ENCODE measurements at regions not wholly inside any gene's neighbourhood (a gene's known extent, or its start where the extent isn't known, plus 50 kb on each side); places are given as distances from the start of the nearest gene placed in this dataset.

GRCh38 chr15:66894986-66895780 is 170.2 kb upstream of the SMAD3 start:
- DNase-seq (ENCODE audit: low read depth), result no peak
- no peak for TF ChIP-seq CTCF (IDR thresholded peaks at IDR 0.05; ENCODE audit: insufficient read depth, low read depth, low read length)
- H3K4me3 ChIP-seq (ENCODE audit: low read depth, low read length), result no peak overlapping the region

GRCh38 chr15:66895794-66896453 is 169.5 kb upstream of the SMAD3 start:
- H3K4me3 ChIP-seq (ENCODE audit: low read depth, low read length), result no peak overlapping the region
- DNase-seq (ENCODE audit: low read depth), result no peak
- no peak for TF ChIP-seq CTCF (IDR thresholded peaks at IDR 0.05; ENCODE audit: insufficient read depth, low read depth, low read length)

- H3K4me3 ChIP-seq (ENCODE audit: low read depth, low read length), result no peak overlapping the region
- no peak for TF ChIP-seq CTCF (IDR thresholded peaks at IDR 0.05; ENCODE audit: insufficient read depth, low read depth, low read length)
- no peak for DNase-seq (ENCODE audit: low read depth)
These were observed 168.8 kb upstream of the SMAD3 start for GRCh38 chr15:66896611-66897010.

GRCh38 chr15:66897416-66897815 is 168.0 kb upstream of the SMAD3 start:
- TF ChIP-seq CTCF (IDR thresholded peaks at IDR 0.05; ENCODE audit: insufficient read depth, low read depth, low read length), result no peak
- H3K4me3 ChIP-seq (ENCODE audit: low read depth, low read length), result no peak overlapping the region
- no peak for DNase-seq (ENCODE audit: low read depth)

- no peak overlapping the region for H3K4me3 ChIP-seq (ENCODE audit: low read depth, low read length)
- DNase-seq (ENCODE audit: low read depth), result no peak
- no peak for TF ChIP-seq CTCF (IDR thresholded peaks at IDR 0.05; ENCODE audit: insufficient read depth, low read depth, low read length)
These were observed 167.4 kb upstream of the SMAD3 start for GRCh38 chr15:66897971-66898370.

GRCh38 chr15:66898656-66899386 is 166.6 kb upstream of the SMAD3 start:
- H3K4me3 ChIP-seq (ENCODE audit: low read depth, low read length), result no peak overlapping the region
- no peak for DNase-seq (ENCODE audit: low read depth)
- TF ChIP-seq CTCF (IDR thresholded peaks at IDR 0.05; ENCODE audit: insufficient read depth, low read depth, low read length), result no peak

Data from fibroblast of villous mesenchyme (primary cell).